ENCODE measurements at regions not wholly inside any gene's neighbourhood (a gene's known extent, or its start where the extent isn't known, plus 50 kb on each side); places are given as distances from the start of the nearest gene placed in this dataset.

GRCh38 chr1:39147099-39148025 is 57.1 kb upstream of the MACF1 start:
- no peak overlapping the region for H2AFZ ChIP-seq (ENCODE audit: low read depth, low read length)
- no peaks in the 10 kb centered on the region for H3K9me3 ChIP-seq (ENCODE audit: insufficient read depth, low read length)
- H3K9ac ChIP-seq (ENCODE audit: low read length) = no peak overlapping the region
- peaks cover 41% of the 10 kb centered on the region for H3K79me2 ChIP-seq (ENCODE audit: low read length)
- H3K4me1 ChIP-seq (ENCODE audit: low read length) = no peaks in the 10 kb centered on the region
- no peak for TF ChIP-seq CTCF (IDR thresholded peaks at IDR 0.05; ENCODE audit: low read depth, low read length)
- no peak for TF ChIP-seq EZH2phosphoT487 (IDR thresholded peaks at IDR 0.05; ENCODE audit: low read depth)
- no peak overlapping the region for H3K27ac ChIP-seq (ENCODE audit: low read length)
- no peak overlapping the region for H3K4me2 ChIP-seq (ENCODE audit: low read length)
- H3K4me3 ChIP-seq (ENCODE audit: low read length) = no peak overlapping the region
- H4K20me1 ChIP-seq (ENCODE audit: insufficient read depth, low read length) = peaks cover 4% of the 10 kb centered on the region; the same call in 1 of the 2 replicates
- no peaks in the 10 kb centered on the region for H3K36me3 ChIP-seq (replicated peaks; ENCODE audit: low read depth, low read length)
- H3K27me3 ChIP-seq (ENCODE audit: low read depth, low read length) = no peaks in the 10 kb centered on the region

GRCh38 chr1:39148942-39149341 is 55.6 kb upstream of the MACF1 start:
- H4K20me1 ChIP-seq (ENCODE audit: insufficient read depth, low read length) = peaks cover 4% of the 10 kb centered on the region; the same call in 1 of the 2 replicates
- H3K4me2 ChIP-seq (ENCODE audit: low read length) = no peak overlapping the region
- H3K4me1 ChIP-seq (ENCODE audit: low read length) = no peaks in the 10 kb centered on the region
- TF ChIP-seq CTCF (IDR thresholded peaks at IDR 0.05; ENCODE audit: low read depth, low read length) (no peak), EZH2phosphoT487 (IDR thresholded peaks at IDR 0.05; ENCODE audit: low read depth) (no peak)
- H3K9ac ChIP-seq (ENCODE audit: low read length) = no peak overlapping the region
- no peak overlapping the region for H2AFZ ChIP-seq (ENCODE audit: low read depth, low read length)
- no peaks in the 10 kb centered on the region for H3K27me3 ChIP-seq (ENCODE audit: low read depth, low read length)
- H3K4me3 ChIP-seq (ENCODE audit: low read length) = no peak overlapping the region
- peaks cover 51% of the 10 kb centered on the region for H3K79me2 ChIP-seq (ENCODE audit: low read length)
- H3K36me3 ChIP-seq (replicated peaks; ENCODE audit: low read depth, low read length) = no peaks in the 10 kb centered on the region
- no peaks in the 10 kb centered on the region for H3K9me3 ChIP-seq (ENCODE audit: insufficient read depth, low read length)
- no peak overlapping the region for H3K27ac ChIP-seq (ENCODE audit: low read length)

GRCh38 chr1:39149509-39149908 is 55.0 kb upstream of the MACF1 start:
- H3K4me2 ChIP-seq (ENCODE audit: low read length) = no peak overlapping the region
- no peak for TF ChIP-seq EZH2phosphoT487 (IDR thresholded peaks at IDR 0.05; ENCODE audit: low read depth)
- TF ChIP-seq CTCF (IDR thresholded peaks at IDR 0.05; ENCODE audit: low read depth, low read length) = no peak
- H3K9ac ChIP-seq (ENCODE audit: low read length) = no peak overlapping the region
- H2AFZ ChIP-seq (ENCODE audit: low read depth, low read length) = no peak overlapping the region
- no peak overlapping the region for H3K4me3 ChIP-seq (ENCODE audit: low read length)
- H3K36me3 ChIP-seq (replicated peaks; ENCODE audit: low read depth, low read length) = no peaks in the 10 kb centered on the region
- H3K27ac ChIP-seq (ENCODE audit: low read length) = no peak overlapping the region
- no peaks in the 10 kb centered on the region for H3K9me3 ChIP-seq (ENCODE audit: insufficient read depth, low read length)
- no peaks in the 10 kb centered on the region for H3K27me3 ChIP-seq (ENCODE audit: low read depth, low read length)
- H4K20me1 ChIP-seq (ENCODE audit: insufficient read depth, low read length) = peaks cover 4% of the 10 kb centered on the region; the same call in 1 of the 2 replicates
- H3K79me2 ChIP-seq (ENCODE audit: low read length) = peaks cover 50% of the 10 kb centered on the region
- no peaks in the 10 kb centered on the region for H3K4me1 ChIP-seq (ENCODE audit: low read length)

- H3K4me2 ChIP-seq (ENCODE audit: low read length) = no peak overlapping the region
- no peaks in the 10 kb centered on the region for H3K4me1 ChIP-seq (ENCODE audit: low read length)
- H3K79me2 ChIP-seq (ENCODE audit: low read length) = peaks cover 37% of the 10 kb centered on the region
- H3K4me3 ChIP-seq (ENCODE audit: low read length) = no peak overlapping the region
- no peaks in the 10 kb centered on the region; the same call in 1 of the 2 replicates for H4K20me1 ChIP-seq (ENCODE audit: insufficient read depth, low read length)
- no peaks in the 10 kb centered on the region for H3K9me3 ChIP-seq (ENCODE audit: insufficient read depth, low read length)
- no peak overlapping the region for H3K9ac ChIP-seq (ENCODE audit: low read length)
- no peak overlapping the region for H3K27ac ChIP-seq (ENCODE audit: low read length)
- no peak for TF ChIP-seq CTCF (IDR thresholded peaks at IDR 0.05; ENCODE audit: low read depth, low read length)
- TF ChIP-seq EZH2phosphoT487 (IDR thresholded peaks at IDR 0.05; ENCODE audit: low read depth) = no peak
- no peaks in the 10 kb centered on the region for H3K36me3 ChIP-seq (replicated peaks; ENCODE audit: low read depth, low read length)
- H2AFZ ChIP-seq (ENCODE audit: low read depth, low read length) = no peak overlapping the region
- no peaks in the 10 kb centered on the region for H3K27me3 ChIP-seq (ENCODE audit: low read depth, low read length)
These were observed 53.7 kb upstream of the MACF1 start for GRCh38 chr1:39150779-39151178.
